NK-92 (cell line): ENCODE measurements at regions not wholly inside any gene's neighbourhood (a gene's known extent, or its start where the extent isn't known, plus 50 kb on each side); places are given as distances from the start of the nearest gene placed in this dataset.

Experiments
- DNase-seq: peaks from one replicate; lab custom pipeline; 2025; ENCODE audit not compliant: unreplicated experiment; lab: John Stamatoyannopoulos, UW

DNA sequence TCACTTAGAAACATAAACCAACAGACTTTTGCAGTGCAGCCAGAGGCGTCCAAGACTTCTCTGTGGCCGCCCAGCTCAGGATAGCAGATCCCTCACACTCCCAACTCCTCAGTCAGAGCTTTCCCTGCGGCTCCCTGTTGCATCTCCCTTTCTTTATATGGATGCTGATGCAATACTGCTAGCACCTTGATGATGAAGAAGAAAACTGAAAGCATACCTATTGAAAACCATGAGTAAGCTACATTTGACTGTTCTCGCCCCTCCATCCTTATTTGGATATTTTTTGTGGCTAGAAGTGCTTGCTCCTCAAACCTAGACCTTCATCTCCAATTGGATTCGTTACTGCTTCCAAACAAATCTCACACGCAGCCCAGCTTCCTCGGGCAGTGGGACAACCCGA, 57.3 kb upstream of the UBL3 start:
- no peak for DNase-seq

GRCh38 chr13:29906432-29907011, 56.1 kb upstream of the UBL3 start:
- DNase-seq, result no peak

DNA sequence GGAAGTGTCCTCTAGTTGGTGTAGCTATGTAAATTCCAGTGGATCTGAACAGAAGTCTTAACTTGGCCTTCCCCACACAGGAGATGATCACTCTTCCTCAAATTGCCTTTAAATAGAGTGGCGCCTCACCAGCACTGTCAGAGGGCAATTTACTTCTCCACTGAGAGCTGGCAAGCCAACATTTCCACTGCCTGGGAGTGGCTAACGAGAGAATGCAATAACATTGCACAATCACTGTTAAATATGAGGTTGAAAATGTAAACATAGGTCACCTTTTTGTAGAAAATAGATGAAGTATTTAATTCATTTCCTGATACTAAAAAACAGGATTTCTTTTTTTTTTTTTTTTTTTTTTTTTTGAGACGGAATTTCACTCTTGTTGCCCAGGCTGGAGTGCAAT, 55.4 kb upstream of the UBL3 start:
- no peak for DNase-seq

GRCh38 chr13:29903996-29904395, 53.6 kb upstream of the UBL3 start:
- no peak for DNase-seq

DNA sequence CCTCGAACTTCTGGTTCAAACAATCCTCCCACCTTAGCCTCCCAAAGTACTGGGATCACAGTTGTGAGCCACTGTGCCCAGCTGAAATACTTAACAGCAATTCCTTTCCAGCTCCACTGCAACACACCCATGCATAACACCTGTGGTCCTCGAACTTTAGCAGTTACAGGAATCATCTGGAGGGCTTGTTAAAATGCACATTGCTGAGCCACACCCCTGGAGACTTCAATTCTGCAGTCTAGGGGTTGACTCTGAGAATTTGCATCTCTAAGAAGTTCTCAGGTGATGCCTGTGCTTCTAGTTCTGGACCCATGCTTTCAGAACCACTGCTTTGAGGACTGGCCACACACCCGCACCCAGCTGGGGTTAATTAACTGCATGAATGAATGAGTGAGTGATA, 53.1 kb upstream of the UBL3 start:
- no peak for DNase-seq

DNA sequence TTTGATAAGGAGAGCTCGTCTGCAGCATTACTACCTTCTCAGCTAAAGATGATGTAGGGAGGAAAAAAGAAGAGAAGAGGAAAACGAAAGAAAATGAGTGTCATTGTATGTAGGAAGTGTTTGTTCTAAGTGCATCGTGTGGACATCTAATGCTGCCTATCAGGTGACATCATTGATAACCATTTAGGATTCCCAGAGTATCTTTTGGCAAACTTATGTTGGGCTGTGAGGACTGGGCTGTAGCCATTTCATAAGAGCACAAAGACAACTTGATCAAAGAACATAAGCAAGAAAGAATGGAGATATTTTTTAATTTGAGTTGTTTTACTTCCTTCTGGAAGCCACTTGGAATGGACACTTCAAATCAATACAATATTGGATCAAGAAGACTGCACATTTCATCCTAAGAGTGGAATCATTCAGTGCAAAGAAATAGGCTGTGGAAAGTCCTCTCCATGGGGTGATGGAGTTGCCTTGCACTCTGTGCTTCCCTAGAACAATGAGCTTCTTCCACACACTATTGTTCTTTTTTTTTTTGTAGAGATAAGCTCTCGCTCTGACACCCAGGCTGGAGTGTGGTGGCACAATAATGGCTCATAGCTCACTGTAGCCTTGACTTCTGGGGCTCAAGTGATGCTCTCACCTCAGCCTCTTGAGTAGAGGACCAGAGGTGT, 52.4 kb upstream of the UBL3 start:
- no peak for DNase-seq

GRCh38 chr13:29901710-29902631, 51.6 kb upstream of the UBL3 start:
- no peak for DNase-seq
